T-cell (primary cell): ENCODE measurements at regions not wholly inside any gene's neighbourhood (a gene's known extent, or its start where the extent isn't known, plus 50 kb on each side); places are given as distances from the start of the nearest gene placed in this dataset.

ENCODE experiments used
- ATAC-seq, 4 experiments: fragments of 200-7000 bp in 3 of 4; fragments of 150-1000 bp in 1 of 4; cut with Tn5 transposase; replicated peaks in 1 of 4; 1 replicate in 3 of 4; 2 replicates in 1 of 4; pipeline ENCODE4 v1.10.0; 2021; ENCODE audit warnings: moderate library complexity in 3 of 4, mild to moderate bottlenecking in 2 of 4, moderate number of reproducible peaks in 1 of 4
- CTCF ChIA-PET, 2 donors: fragments of 300-600 bp; sonication (Branson Sonifier 250); formaldehyde crosslinking; loops; one replicate each; lab custom pipeline; 2022; ENCODE audit warnings: antibody characterized with exemption in 2 of 2; lab: Charles Lee
- POLR2A ChIA-PET, 2 donors: fragments of 300-600 bp; sonication (Branson Sonifier 250); formaldehyde crosslinking; loops; one replicate each; lab custom pipeline; 2022; ENCODE audit warnings: antibody characterized with exemption in 2 of 2; lab: Charles Lee
- DNase-seq, 35 experiments: peaks; one replicate each; pipeline versions ENCODE4 v3.0.0 to v3.0.0-alpha.2; 2013 to 2023
- H3K27ac ChIP-seq: one replicate; pipeline ENCODE4 v1.5.1; 2013; ENCODE audit warnings: low read length
- H3K27me3 ChIP-seq, 2 experiments: replicated peaks in 1 of 2; 1 replicate in 1 of 2; 2 replicates in 1 of 2; pipeline versions ENCODE4 v1.6.1 to v1.7.0; 2013; ENCODE audit warnings: low read length in 1 of 2, mixed read lengths in 1 of 2; ENCODE audit not compliant: control insufficient read depth in 2 of 2, insufficient read depth in 2 of 2; ENCODE audit errors: extremely low read depth in 1 of 2
- H3K36me3 ChIP-seq, 2 donors: 1 replicate in 1 of 2; 2 replicates in 1 of 2; pipeline versions ENCODE4 v1.6.1 to v1.7.0; 2013; ENCODE audit warnings: low read length in 1 of 2; ENCODE audit not compliant: control insufficient read depth in 2 of 2, insufficient read depth in 1 of 2; ENCODE audit errors: extremely low read depth in 1 of 2
- H3K4me1 ChIP-seq, 2 experiments: 1 replicate in 1 of 2; 2 replicates in 1 of 2; pipeline versions ENCODE4 v1.6.1 to v1.7.0; 2013; ENCODE audit warnings: low read length in 2 of 2, mixed read lengths in 1 of 2; ENCODE audit not compliant: insufficient read depth in 2 of 2, control insufficient read depth in 1 of 2; ENCODE audit errors: extremely low read depth in 1 of 2
- H3K4me3 ChIP-seq, 2 donors: 1 replicate in 1 of 2; 2 replicates in 1 of 2; pipeline versions ENCODE4 v1.5.1 to v1.7.0; 2013; ENCODE audit warnings: mild to moderate bottlenecking in 2 of 2, low read length in 1 of 2, moderate library complexity in 1 of 2; ENCODE audit not compliant: control insufficient read depth in 1 of 2; ENCODE audit errors: extremely low read depth in 1 of 2
- H3K9me3 ChIP-seq: 2 replicates; pipeline ENCODE4 v1.7.0; 2013
- H3K27ac Mint-ChIP-seq, 2 donors: one replicate each; pipeline ENCODE4 v1.8.0; 2020 to 2021; ENCODE audit warnings: mild to moderate bottlenecking in 2 of 2, mixed read lengths in 2 of 2
- H3K27me3 Mint-ChIP-seq, 2 donors: one replicate each; pipeline ENCODE4 v1.8.0; 2021 to 2022; ENCODE audit warnings: mixed read lengths in 2 of 2
- H3K36me3 Mint-ChIP-seq: one replicate; pipeline ENCODE4 v1.8.0; 2021; ENCODE audit warnings: mixed read lengths
- H3K4me1 Mint-ChIP-seq, 3 donors: one replicate each; pipeline ENCODE4 v1.8.0; 2020 to 2022; ENCODE audit warnings: mixed read lengths in 3 of 3, mild to moderate bottlenecking in 1 of 3
- H3K4me3 Mint-ChIP-seq, 3 donors: one replicate each; pipeline ENCODE4 v1.8.0; 2020 to 2022; ENCODE audit warnings: mild to moderate bottlenecking in 3 of 3, mixed read lengths in 3 of 3, moderate library complexity in 3 of 3
- H3K9me3 Mint-ChIP-seq, 3 donors: one replicate each; pipeline ENCODE4 v1.8.0; 2020 to 2022; ENCODE audit warnings: mixed read lengths in 3 of 3
- WGBS: methylation state at CpG from one replicate; pipeline ENCODE4 v1.1.5; 2013; ENCODE audit warnings: missing lambda C conversion rate; ENCODE audit not compliant: insufficient coverage; 5-methylcytosine and 5-hydroxymethylcytosine counted together

DNA sequence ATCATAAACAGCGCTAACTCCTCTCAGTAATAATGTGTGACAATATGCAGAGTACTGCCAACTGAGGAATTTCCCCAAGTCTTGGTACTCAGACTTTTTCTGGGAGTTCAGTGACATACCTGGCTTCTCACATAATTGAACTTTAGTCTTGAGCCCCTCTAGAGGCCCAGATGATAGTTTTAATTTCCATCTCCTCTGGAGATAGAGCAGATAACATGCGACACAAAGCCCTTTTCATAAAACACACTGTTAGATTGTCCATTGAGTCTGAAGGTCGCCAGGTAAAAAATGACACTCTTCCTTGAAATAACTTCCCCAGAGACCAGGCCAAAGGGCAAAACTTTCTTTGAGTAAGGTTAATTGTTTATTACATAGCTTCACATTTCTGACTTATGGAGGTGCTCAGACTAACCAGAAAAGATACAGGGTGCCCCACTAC lies 476.0 kb downstream of the RASEF start:
- no peaks in the 10 kb centered on the region for H3K4me1 ChIP-seq
- H3K27ac ChIP-seq, result no peak overlapping the region
- H3K4me3 ChIP-seq, result no peak overlapping the region
- H3K9me3 ChIP-seq, result no peaks in the 10 kb centered on the region
- ATAC-seq (no peak), DNase-seq (no peak)
- no peaks in the 10 kb centered on the region for H3K27me3 Mint-ChIP-seq
- ChIA-PET POLR2A (no interaction called here), CTCF (no interaction called here)
- H3K27me3 ChIP-seq, result no peaks in the 10 kb centered on the region
- H3K4me3 Mint-ChIP-seq, result no peak overlapping the region
- peaks cover 0 to 16% (median 14%) of the 10 kb centered on the region in 3 donors for H3K9me3 Mint-ChIP-seq
- no CpG with 5 or more reads among the region's 3 CpGs for WGBS
- H3K27ac Mint-ChIP-seq, result no peak overlapping the region
- no peaks in the 10 kb centered on the region for H3K36me3 Mint-ChIP-seq
- no peaks in the 10 kb centered on the region for H3K36me3 ChIP-seq
- H3K4me1 Mint-ChIP-seq, result no peaks in the 10 kb centered on the region

DNA sequence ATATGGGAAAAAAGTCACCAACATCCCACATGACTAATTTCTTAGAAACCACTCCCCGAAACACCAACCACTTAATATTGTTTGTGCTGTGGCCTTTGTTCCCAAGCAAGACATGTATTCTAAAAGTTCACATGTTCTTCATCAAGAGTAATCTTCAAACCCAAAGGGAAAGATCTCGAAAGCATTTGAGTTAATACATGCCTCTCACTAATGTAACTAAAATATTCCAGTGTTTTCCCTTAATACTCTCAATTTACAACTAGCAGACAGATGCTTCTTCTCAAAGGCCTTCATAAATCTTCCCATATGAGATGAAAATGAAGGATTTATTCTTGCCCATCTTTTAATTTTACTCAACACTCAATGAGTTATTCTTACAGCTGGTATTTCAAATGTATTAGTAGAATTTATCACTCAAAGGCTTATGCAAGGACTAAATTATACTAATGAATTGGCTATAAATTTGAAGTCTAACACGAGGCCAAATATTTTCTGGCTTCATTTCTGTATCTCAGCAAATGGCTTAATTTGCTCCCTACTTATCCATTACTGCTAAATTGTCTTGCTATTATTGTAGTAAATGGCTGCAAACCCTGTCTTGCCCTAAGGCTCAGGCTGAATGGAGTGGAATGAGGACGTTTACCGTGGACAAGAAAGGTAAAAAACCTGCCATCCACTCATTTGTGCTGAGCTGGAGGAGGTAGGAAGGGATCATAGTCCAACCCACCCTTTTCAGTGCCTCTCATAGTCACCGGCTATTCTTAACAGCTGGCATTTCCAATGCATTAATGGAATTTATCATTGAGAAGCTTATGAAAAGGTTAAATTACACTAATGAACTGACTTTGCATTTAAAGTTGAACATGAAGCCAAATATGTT lies 474.4 kb downstream of the RASEF start:
- peaks cover 0 to 19% (median 16%) of the 10 kb centered on the region in 3 donors for H3K9me3 Mint-ChIP-seq
- Histone ChIP-seq H3K27me3 (no peaks in the 10 kb centered on the region), H3K27ac (no peak overlapping the region), H3K9me3 (no peaks in the 10 kb centered on the region), H3K4me1 (no peaks in the 10 kb centered on the region), H3K4me3 (no peak overlapping the region), H3K36me3 (no peaks in the 10 kb centered on the region)
- H3K27me3 Mint-ChIP-seq, result no peaks in the 10 kb centered on the region
- no peaks in the 10 kb centered on the region for H3K4me1 Mint-ChIP-seq
- ATAC-seq (no peak), DNase-seq (no peak)
- 100% methylated on average over 1 of the region's 6 CpGs for WGBS
- ChIA-PET POLR2A (no interaction called here), CTCF (no interaction called here)
- H3K36me3 Mint-ChIP-seq, result no peaks in the 10 kb centered on the region
- no peak overlapping the region for H3K4me3 Mint-ChIP-seq
- no peak overlapping the region for H3K27ac Mint-ChIP-seq

DNA sequence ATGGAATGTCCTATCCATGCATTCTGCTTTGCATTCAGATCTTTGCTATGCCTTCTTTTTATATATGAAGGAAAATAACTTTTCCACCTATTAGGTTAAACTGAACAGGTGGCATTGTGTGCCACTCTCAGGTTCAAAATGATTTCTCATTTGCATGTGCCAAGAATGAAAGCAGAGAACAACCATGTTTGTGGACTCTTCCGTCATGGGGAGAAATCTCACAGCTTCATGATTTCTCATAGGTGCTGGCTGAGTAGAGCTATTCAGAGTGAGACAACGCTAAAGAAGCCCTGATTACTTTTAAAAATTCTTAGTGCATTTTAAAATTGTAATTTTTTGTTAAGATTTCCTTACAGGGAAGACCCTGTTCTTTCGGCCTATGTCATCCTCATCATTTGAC lies 472.1 kb downstream of the RASEF start:
- Histone ChIP-seq H3K27ac (no peak overlapping the region), H3K9me3 (no peaks in the 10 kb centered on the region), H3K27me3 (no peaks in the 10 kb centered on the region), H3K36me3 (no peaks in the 10 kb centered on the region), H3K4me1 (no peaks in the 10 kb centered on the region), H3K4me3 (no peak overlapping the region)
- ATAC-seq (no peak), DNase-seq (no peak)
- Mint-ChIP-seq H3K27ac (no peak overlapping the region), H3K36me3 (no peaks in the 10 kb centered on the region), H3K4me1 (no peaks in the 10 kb centered on the region), H3K9me3 (peaks cover 0 to 21% (median 20%) of the 10 kb centered on the region in 3 donors), H3K4me3 (no peak overlapping the region), H3K27me3 (no peaks in the 10 kb centered on the region)
- ChIA-PET POLR2A (no interaction called here), CTCF (no interaction called here)
- WGBS, result no CpG with 5 or more reads among the region's 3 CpGs

DNA sequence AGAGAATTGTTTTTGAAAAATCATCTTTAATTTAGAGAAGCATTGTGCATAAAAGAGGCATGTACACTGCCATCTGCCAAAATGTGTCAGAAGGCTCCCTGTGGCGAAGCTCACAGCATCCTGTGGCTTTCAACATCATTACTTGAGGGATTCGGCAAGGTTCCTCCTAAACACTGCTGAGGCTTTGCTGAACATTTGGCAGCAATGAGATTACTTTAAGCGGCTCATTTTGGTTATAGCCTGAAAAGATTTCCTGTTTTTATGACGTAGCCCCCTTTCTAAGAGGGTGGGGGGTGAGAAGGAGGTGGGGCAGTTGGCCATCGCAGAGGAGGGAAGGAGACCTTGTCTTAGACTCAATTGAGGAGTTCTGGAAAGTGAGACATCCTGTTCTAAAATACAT lies 469.4 kb downstream of the RASEF start:
- Histone ChIP-seq H3K4me1 (no peaks in the 10 kb centered on the region), H3K9me3 (no peaks in the 10 kb centered on the region), H3K4me3 (no peak overlapping the region), H3K27me3 (no peaks in the 10 kb centered on the region), H3K27ac (no peak overlapping the region), H3K36me3 (no peaks in the 10 kb centered on the region)
- DNase-seq (no peak), ATAC-seq (no peak)
- Mint-ChIP-seq H3K4me1 (no peaks in the 10 kb centered on the region), H3K9me3 (peaks cover 0 to 21% (median 16%) of the 10 kb centered on the region in 3 donors), H3K4me3 (no peak overlapping the region), H3K27me3 (no peaks in the 10 kb centered on the region), H3K27ac (no peak overlapping the region), H3K36me3 (no peaks in the 10 kb centered on the region)
- ChIA-PET POLR2A (no interaction called here), CTCF (no interaction called here)
- WGBS, result 5% methylated on average over 2 of the region's 5 CpGs

DNA sequence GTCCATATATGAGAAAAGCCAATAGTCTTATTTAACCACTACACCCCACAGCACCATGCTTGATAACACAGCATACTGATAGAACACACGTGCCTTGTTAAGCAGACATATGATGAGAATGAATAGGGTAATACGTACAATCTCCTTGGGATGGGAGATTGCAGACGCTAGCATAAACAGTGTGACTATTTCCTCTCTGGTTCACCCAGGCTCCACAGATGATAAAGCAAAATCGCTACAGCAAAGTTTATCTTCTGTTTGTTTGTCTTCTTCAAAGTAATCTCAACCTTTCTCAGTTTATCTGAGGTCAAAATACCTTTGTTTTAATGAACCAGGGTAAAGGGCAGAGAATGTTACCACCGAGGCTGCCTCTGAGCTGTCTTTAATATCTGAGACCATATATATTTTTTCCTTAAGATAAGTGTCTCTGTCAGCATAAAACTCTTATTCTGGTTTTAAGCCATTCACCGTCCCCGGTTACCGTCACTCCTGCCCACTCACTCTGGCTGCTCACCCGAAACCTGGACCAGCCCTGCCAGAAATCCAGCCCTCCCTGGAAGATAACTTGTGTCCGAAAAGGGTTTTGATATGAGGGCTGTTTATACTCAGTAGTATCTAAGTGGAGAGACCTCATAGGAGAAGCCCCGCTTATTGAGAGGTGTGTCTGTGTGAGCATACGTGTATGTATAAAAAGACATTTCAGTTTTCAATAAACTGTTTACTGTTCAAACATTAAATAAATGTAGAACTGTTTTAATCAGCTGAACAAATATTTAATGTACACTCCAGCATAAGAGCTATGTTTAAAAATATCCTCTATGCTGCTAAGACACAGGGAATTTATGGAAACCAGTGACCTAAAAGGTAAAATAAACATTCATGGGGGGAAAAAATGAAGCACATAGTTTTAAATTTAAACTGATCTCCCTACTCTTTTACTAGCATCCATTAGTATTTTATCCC lies 465.4 kb downstream of the RASEF start:
- Histone ChIP-seq H3K36me3 (no peaks in the 10 kb centered on the region), H3K27me3 (no peaks in the 10 kb centered on the region), H3K9me3 (no peaks in the 10 kb centered on the region), H3K4me3 (no peak overlapping the region), H3K4me1 (no peaks in the 10 kb centered on the region), H3K27ac (no peak overlapping the region)
- H3K27ac Mint-ChIP-seq, result no peak overlapping the region
- ChIA-PET CTCF (no interaction called here), POLR2A (interaction anchor here in 1 of 2 donors (0.6 kb wide), 1 partner anchor 845 kb away, joined by 4 read pairs; no protein-coding TSS in a partner anchor)
- ATAC-seq, result no peak
- H3K4me3 Mint-ChIP-seq, result no peak overlapping the region
- H3K27me3 Mint-ChIP-seq, result no peaks in the 10 kb centered on the region
- no peaks in the 10 kb centered on the region for H3K36me3 Mint-ChIP-seq
- WGBS, result 80% methylated on average over 1 of the region's 12 CpGs
- no peak for DNase-seq
- H3K9me3 Mint-ChIP-seq, result peaks cover 0 to 9% (median 4%) of the 10 kb centered on the region in 3 donors
- H3K4me1 Mint-ChIP-seq, result no peaks in the 10 kb centered on the region

DNA sequence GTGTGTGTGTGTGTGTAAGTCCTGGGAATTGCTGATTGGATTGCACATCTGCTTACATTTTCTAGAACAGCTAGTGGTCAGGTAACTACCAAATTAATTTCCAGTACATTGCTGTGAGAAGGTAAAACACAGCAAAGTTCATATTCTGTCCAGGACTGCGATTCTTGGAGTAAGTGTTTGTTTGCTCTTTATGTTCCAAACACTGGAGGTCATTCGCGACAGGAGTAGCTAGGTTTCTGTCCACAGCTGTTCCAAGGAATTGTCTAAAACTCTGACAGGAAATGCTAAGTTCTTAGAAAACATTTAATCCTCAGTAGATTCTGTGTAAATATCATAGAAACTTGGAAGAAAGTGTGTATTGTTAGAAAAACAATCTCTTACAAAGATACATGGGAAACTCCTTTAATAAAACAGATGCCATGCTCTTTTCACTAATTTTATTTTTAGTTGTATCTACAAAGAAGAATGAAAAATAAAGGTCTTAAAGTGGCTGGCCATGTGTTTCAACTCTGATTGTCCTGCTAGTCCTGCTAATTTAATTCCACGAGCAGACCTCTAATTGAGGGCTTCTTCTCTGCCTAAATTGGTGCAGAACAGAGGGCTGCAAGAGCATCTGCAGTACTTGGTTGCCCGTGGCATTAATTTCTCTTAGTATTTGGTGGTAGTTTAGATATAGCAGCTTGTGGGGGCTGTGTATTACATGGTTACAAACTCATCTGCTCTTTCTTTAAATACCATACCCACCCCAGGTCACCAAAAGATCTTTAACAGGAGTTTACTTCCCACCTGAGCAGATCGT lies 464.5 kb downstream of the RASEF start:
- Histone ChIP-seq H3K27me3 (no peaks in the 10 kb centered on the region), H3K27ac (no peak overlapping the region), H3K36me3 (no peaks in the 10 kb centered on the region), H3K9me3 (no peaks in the 10 kb centered on the region), H3K4me3 (no peak overlapping the region), H3K4me1 (no peaks in the 10 kb centered on the region)
- no peaks in the 10 kb centered on the region for H3K27me3 Mint-ChIP-seq
- no peak for ATAC-seq
- H3K4me3 Mint-ChIP-seq, result no peak overlapping the region
- 60% methylated on average over 1 of the region's 6 CpGs for WGBS
- DNase-seq, result no peak
- CTCF ChIA-PET, result no interaction called here
- peaks cover 0 to 9% (median 4%) of the 10 kb centered on the region in 3 donors for H3K9me3 Mint-ChIP-seq
- no peaks in the 10 kb centered on the region for H3K4me1 Mint-ChIP-seq
- H3K27ac Mint-ChIP-seq, result no peak overlapping the region
- POLR2A ChIA-PET, result no interaction called here
- H3K36me3 Mint-ChIP-seq, result no peaks in the 10 kb centered on the region
